Stimulated activated CD8-positive, alpha-beta memory T cell treated with anti-CD3 and anti-CD28 coated beads, Interleukin-12 subunit alpha, Interleukin-12 subunit beta, amount 100 ng/mL, for 24 hours (primary cell): ENCODE measurements at regions not wholly inside any gene's neighbourhood (a gene's known extent, or its start where the extent isn't known, plus 50 kb on each side); places are given as distances from the start of the nearest gene placed in this dataset.
"Not testable (repeated sequence)": the region's sequence is repeated elsewhere in the genome, so short reads cannot be mapped to it uniquely, and the experiment has no call there.

Experiments used
- DNase-seq: peaks from one replicate; pipeline ENCODE4 v3.0.0-alpha.2; 2020; ENCODE audit errors: extremely low read depth

- no peak for DNase-seq
Observed at GRCh38 chr2:204143216-204144014, 206.9 kb downstream of the ICOS start.

- DNase-seq = no peak
Observed at GRCh38 chr2:204144492-204144891, 207.9 kb downstream of the ICOS start.

DNA sequence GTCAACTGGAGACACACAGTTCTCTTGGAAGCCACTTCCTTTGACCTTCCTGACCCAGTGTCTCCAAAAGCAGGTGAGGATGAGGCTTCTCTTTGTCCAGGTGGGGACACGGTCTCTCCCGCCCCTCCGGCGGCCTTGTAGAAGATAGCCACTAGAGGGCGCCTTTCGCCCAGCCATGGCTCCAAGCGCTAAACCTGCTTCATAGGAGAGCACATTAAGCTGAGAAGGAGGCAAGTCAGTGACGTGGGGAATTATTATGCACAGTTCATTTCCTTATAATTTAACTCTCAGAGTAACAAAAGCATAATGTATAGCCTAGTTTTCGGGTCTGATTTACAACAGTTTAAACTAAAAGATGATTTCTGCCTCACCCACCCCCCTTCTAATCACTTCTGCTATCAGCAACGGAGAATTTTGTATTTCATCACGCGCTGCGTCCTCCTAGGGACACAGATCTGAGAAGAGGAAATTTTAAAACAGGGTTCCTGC lies 208.7 kb downstream of the ICOS start:
- DNase-seq = peak; percentile 35

- DNase-seq = no peak
Observed at GRCh38 chr2:204145791-204146190, 209.2 kb downstream of the ICOS start.

GRCh38 chr2:204147040-204147439 lies 210.5 kb downstream of the ICOS start:
- not testable (repeated sequence) for DNase-seq

DNA sequence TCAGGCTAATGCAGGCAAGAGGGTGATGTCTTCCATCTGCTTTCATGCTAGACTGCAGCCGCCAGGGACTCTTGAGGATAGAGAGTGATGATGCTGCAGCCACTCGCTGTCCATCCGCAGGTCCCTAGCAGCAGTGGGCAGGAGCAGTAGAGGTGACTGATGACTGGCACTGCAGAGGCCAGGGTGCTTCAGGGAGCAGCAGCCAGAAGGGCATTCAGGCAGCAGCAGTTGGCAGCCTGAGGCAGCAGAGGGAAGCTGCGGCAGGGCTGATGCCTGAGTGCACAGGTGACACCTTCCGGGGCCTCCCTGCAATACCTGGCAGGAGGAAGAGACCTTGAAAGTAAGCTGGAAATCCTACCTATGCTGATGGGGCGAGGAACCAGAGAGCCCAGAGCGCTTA lies 214.2 kb downstream of the ICOS start:
- no peak for DNase-seq

- no peak for DNase-seq
Observed at GRCh38 chr2:204152616-204153015, 216.1 kb downstream of the ICOS start.

GRCh38 chr2:204154863-204155262 lies 218.3 kb downstream of the ICOS start:
- DNase-seq = no peak

- no peak for DNase-seq
Observed at GRCh38 chr2:204156456-204156855, 219.9 kb downstream of the ICOS start.

DNA sequence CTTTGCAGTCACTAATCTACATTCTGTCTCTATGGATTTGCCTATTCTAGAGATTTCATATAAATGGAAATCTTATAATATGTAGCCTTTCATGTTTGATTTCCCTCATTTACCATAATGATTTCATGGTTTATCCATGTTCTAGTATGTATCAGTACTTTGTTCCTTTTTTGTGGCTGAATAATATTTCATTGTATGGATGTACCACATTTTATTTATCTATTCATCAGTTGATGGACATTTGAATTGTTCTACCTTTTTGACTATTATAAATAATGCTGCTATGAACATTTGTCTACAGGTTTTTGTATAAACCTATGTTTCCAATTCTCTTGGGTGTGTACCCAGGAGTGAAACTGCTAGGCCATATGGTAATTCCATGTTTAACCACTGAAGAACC lies 221.1 kb downstream of the ICOS start:
- no peak for DNase-seq

DNA sequence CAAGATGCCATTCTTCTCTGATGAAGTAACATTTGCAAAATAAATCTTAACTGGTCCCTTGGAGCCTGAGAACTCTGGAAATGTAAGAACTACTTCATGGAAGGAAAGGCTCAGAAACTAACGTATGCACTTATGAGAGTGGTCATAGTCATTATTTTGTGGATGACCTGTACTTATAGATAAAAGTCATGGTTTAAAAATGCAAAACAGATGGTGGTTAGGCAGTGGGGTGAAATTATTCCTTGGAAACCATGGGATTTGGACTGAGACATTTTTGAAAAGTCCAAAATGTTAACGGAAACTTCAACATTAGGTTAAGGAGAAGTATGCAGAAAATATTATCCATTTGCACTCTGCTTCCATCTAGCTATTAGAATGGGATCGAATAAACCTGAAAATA lies 223.0 kb downstream of the ICOS start:
- no peak for DNase-seq

GRCh38 chr2:204160989-204161388 lies 224.4 kb downstream of the ICOS start:
- DNase-seq = no peak

GRCh38 chr2:204161886-204162285 lies 225.3 kb downstream of the ICOS start:
- no peak for DNase-seq

- no peak for DNase-seq
Observed at GRCh38 chr2:204166961-204167360, 230.4 kb downstream of the ICOS start.

DNA sequence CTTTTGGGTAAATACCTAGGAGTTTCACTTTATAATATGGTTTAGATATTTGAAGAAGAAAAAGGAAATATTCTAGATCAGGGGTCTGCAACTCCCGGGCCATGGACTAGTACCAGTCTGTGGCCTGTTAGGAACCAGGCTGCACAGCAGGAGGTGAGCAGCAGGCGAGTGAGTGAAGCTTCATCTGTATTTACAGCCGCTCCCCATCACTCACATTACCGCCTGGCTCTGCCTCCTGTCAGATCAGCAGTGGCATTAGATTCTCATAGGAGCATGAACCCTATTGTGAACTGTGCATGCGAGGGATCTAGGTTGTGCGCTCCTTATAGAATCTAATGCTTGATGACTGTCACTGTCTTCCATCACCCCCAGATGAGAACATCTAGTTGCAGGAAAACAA lies 231.1 kb downstream of the ICOS start:
- not testable (repeated sequence) for DNase-seq

GRCh38 chr2:204170411-204170810 lies 233.8 kb downstream of the ICOS start:
- DNase-seq = no peak

DNA sequence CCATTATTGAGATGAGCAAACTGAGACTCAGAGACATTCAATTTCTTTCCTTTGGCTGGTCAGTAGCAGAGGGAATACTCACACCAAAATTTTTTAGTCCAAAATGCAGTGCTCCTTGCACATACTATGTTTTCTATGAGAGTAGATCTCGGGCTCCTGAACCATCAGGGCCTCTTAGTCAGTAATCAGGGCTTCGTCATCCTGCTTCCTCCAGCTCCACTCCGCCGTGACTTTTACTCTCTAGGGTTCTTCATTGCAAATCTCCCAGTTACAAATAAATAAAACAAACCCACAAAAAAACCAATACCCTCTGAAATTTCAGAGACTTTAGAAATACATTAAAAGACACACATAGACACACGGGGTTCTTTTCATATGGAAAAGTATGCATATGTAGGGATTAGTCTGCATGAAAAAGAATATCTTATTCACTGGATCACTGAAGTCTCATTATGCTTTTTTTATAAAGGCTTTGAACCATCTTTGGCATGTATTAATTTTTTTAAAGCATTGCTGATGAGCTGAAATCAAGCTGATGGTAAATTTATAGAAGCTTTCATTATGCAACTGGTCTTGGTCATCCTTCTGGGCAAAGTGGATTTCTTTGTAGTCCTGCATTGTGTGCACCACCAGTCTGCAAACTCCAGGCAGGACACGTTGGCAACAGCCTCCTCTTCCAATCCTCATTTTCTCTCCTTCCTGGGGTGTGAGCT lies 235.0 kb downstream of the ICOS start:
- no peak for DNase-seq

- DNase-seq = no peak
Observed at GRCh38 chr2:204172145-204172600, 235.6 kb downstream of the ICOS start.

DNA sequence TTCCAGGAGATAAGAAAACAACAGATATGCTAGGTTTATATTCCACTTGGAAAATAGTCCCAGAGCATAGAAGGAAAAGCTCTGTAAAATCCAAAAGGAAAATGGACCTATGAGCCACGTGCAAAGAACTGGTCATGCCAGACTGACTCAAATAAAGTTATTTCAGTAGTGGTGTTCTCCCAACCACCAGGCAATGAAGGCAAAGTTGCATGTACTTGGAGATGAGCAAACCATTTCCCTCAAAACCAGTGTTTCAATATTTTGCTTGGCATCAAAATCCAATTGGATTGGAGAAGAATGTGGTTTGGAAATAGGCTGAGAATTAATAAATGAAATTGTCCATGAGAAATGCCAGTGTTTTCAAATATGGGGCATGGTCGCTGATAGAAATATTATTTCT lies 237.5 kb downstream of the ICOS start:
- DNase-seq = no peak

GRCh38 chr2:204175552-204176271 lies 239.1 kb downstream of the ICOS start:
- DNase-seq = no peak

- DNase-seq = no peak
Observed at GRCh38 chr2:204176306-204176705, 239.7 kb downstream of the ICOS start.

DNA sequence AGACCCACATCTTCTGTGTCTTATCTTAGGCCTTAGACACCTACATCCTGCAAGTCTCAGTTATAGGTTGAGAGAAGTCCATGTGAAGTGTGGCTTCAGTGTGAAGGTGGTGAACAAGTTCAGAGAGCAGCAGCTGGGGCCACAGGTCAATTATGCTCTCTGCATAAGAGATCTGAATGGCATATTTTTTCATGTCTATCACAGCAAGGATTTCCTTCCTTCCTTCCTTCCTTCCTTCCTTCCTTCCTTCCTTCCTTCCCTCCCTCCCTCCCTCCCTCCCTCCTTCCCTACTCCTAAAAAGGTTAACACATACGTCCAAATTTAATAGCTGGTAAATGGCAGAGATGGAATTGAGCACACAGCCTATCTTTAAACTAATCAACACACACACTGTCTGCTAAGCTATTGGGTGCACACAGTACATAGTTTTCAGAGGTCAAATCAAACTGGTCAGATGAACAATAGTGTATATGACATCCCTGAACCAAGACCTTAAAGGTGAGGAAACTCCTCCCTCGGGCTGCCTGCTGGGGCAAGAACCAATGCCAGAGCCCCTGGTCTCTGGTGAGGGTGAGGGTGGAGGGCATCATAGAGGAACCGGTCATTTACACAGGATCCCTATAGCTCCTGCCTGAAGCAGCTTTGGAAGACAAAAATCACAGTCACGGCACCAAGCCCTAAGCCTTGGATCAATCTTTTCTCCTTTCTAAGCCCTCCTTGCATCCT lies 240.9 kb downstream of the ICOS start:
- DNase-seq = no peak
